ENCODE measurements at regions not wholly inside any gene's neighbourhood (a gene's known extent, or its start where the extent isn't known, plus 50 kb on each side); places are given as distances from the start of the nearest gene placed in this dataset.
"Not testable (repeated sequence)": the region's sequence is repeated elsewhere in the genome, so short reads cannot be mapped to it uniquely, and the experiment has no call there.

DNA sequence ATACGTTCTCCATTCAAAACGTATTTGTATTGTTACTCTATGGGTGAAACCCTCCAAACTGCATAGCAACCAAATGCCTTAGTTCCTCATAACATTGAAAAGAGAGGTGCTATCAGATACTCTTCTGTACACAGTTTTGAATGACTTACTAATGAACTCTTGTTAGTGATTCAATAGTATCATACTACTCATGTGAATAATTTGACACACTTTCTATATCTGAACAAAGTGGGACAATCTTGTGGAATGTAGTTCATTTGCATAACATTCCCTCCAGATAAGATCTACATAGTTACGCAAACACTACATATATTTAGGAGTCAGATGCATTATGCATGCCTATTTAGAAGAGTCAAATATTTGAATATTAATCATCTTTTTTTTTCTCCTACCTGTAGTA lies 232.0 kb upstream of the NRXN1 start:
- H3K9me3 ChIP-seq (ENCODE audit: control insufficient read depth, insufficient read depth, low read length) = no peaks in the 10 kb centered on the region

DNA sequence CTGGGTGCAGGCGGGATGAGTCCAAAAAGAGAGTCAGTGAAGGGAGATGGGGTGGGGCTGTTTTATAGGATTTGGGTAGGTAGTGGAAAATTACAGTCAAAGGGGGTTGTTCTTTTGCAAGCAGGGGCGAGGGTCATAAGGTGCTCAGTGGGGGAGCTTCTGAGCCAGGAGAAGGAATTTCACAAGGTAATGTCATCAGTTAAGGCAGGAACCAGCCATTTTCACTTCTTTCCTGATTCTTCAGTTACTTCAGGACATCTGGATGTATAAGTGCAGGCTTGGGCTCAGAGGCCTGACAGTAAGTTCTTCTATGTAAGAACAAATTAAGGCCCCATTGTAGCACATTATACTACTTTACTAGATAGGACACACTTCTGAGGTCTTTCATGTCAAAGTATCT lies 231.2 kb upstream of the NRXN1 start:
- H3K4me1 ChIP-seq (ENCODE audit: control insufficient read depth, insufficient read depth, low read length) = peaks cover 14% of the 10 kb centered on the region
- not testable (repeated sequence) for H3K9ac ChIP-seq (ENCODE audit: low read depth, low read length); H3K27me3 ChIP-seq (ENCODE audit: control insufficient read depth, insufficient read depth, low read length)

More for the DNA sequence above, 232.0 kb upstream of the NRXN1 start:
- no peaks in the 10 kb centered on the region for H3K27me3 ChIP-seq (ENCODE audit: control insufficient read depth, insufficient read depth, low read length)
- H3K9ac ChIP-seq (ENCODE audit: low read depth, low read length) = no peak overlapping the region
- H3K4me1 ChIP-seq (ENCODE audit: control insufficient read depth, insufficient read depth, low read length) = peaks cover 16% of the 10 kb centered on the region
- no peaks in the 10 kb centered on the region for H3K36me3 ChIP-seq (ENCODE audit: control insufficient read depth, insufficient read depth, low read length)
- H3K4me3 ChIP-seq (ENCODE audit: low read depth, low read length) = no peak overlapping the region

DNA sequence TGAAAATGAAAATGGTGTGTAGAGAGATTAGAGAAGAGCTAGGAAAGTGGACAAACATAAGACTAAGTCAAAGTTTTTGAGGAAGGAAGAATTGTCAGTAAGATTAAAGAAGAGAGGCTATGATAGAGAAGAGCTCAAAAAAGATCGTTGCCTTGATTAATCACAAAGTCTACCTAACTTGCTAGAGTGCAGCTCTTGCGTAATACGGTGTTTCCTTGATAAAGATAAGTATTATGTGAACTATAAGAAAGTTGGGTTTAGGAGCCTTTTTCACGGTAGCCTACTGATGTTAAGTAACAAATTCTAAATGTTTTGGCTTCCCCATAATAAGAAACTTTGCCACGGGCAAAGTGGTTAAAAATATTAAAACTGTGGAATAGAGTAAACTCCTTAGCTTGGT lies 226.4 kb upstream of the NRXN1 start:
- Histone ChIP-seq H3K36me3 (ENCODE audit: control insufficient read depth, insufficient read depth, low read length) (no peaks in the 10 kb centered on the region), H3K9ac (ENCODE audit: low read depth, low read length) (no peak overlapping the region), H3K9me3 (ENCODE audit: control insufficient read depth, insufficient read depth, low read length) (no peaks in the 10 kb centered on the region), H3K27me3 (ENCODE audit: control insufficient read depth, insufficient read depth, low read length) (no peaks in the 10 kb centered on the region), H3K4me1 (ENCODE audit: control insufficient read depth, insufficient read depth, low read length) (no peaks in the 10 kb centered on the region), H3K4me3 (ENCODE audit: low read depth, low read length) (no peak overlapping the region)

More for the DNA sequence above, 231.2 kb upstream of the NRXN1 start:
- H3K36me3 ChIP-seq (ENCODE audit: control insufficient read depth, insufficient read depth, low read length); H3K9me3 ChIP-seq (ENCODE audit: control insufficient read depth, insufficient read depth, low read length); H3K4me3 ChIP-seq (ENCODE audit: low read depth, low read length): not testable (repeated sequence)

DNA sequence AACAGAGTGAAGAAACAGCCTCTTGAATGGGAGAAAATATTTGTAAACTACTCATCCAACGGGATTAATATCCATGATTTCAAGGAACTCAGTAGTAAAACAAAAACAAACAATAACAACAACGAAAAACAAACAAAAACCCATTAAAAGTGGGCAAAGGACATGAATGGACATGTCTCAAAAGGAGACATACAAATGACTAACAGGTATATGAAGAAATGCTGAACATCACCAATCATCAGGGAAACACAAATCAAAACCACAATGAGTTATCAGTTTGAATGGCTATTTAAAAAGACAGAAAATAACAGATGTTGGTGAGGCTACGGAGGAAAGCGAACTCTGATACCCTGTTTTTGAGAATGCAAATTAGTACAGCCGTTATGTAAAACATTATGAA lies 224.8 kb upstream of the NRXN1 start:
- Histone ChIP-seq H3K9ac (ENCODE audit: low read depth, low read length) (no peak overlapping the region), H3K4me3 (ENCODE audit: low read depth, low read length) (no peak overlapping the region), H3K36me3 (ENCODE audit: control insufficient read depth, insufficient read depth, low read length) (no peaks in the 10 kb centered on the region), H3K27me3 (ENCODE audit: control insufficient read depth, insufficient read depth, low read length) (no peaks in the 10 kb centered on the region), H3K4me1 (ENCODE audit: control insufficient read depth, insufficient read depth, low read length) (no peaks in the 10 kb centered on the region), H3K9me3 (ENCODE audit: control insufficient read depth, insufficient read depth, low read length) (no peaks in the 10 kb centered on the region)

DNA sequence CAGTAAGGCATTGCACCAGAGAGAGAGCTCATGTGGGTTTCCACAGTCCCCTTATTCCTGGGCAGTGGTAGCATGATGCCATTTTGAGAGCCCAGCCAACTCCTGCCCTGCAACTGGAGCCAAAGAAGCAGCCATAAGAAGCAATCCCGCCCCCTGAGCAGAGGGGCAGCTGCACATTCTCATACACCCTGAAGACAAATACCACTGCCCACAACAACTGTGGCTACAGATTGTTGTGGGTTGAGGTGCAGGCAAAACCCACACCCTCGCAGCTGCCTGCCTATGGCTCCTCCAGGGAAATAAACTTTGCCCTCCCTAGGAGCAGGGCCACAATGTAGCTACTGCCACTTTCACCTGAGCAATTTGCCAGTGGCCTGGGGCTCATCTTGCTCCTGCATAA lies 219.4 kb upstream of the NRXN1 start:
- Histone ChIP-seq H3K36me3 (ENCODE audit: control insufficient read depth, insufficient read depth, low read length) (no peaks in the 10 kb centered on the region), H3K9me3 (ENCODE audit: control insufficient read depth, insufficient read depth, low read length) (no peaks in the 10 kb centered on the region), H3K4me3 (ENCODE audit: low read depth, low read length) (no peak overlapping the region), H3K27me3 (ENCODE audit: control insufficient read depth, insufficient read depth, low read length) (no peaks in the 10 kb centered on the region), H3K9ac (ENCODE audit: low read depth, low read length) (no peak overlapping the region), H3K4me1 (ENCODE audit: control insufficient read depth, insufficient read depth, low read length) (no peaks in the 10 kb centered on the region)

DNA sequence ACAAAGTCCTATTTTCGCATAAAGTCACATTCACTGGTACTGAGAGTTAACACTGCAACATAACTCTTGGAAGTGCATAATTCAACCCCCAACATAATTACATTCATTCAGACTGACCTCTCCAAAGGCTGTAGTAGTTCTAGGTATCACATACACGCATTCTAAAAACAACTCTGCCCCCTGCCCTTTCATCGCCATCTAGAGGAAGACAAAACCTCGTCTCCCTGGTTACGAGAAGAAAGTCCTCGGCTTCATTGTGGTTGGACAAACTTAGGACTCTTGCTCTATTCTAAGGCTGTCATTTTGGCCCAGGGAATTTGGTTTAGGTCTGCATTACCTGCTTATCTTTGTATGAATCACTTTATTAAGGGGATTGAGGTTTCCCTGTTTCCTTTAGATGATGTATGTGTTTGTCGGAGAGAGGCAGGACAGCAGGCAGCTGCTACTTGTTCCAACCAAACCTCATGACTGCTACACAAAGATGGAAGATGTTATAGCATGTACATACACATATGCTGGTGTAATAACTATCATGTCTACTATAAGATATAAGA lies 215.4 kb upstream of the NRXN1 start:
- H3K9ac ChIP-seq (ENCODE audit: low read depth, low read length) = no peak overlapping the region
- no peaks in the 10 kb centered on the region for H3K4me1 ChIP-seq (ENCODE audit: control insufficient read depth, insufficient read depth, low read length)
- no peaks in the 10 kb centered on the region for H3K9me3 ChIP-seq (ENCODE audit: control insufficient read depth, insufficient read depth, low read length)
- H3K27me3 ChIP-seq (ENCODE audit: control insufficient read depth, insufficient read depth, low read length) = no peaks in the 10 kb centered on the region
- H3K4me3 ChIP-seq (ENCODE audit: low read depth, low read length) = no peak overlapping the region
- H3K36me3 ChIP-seq (ENCODE audit: control insufficient read depth, insufficient read depth, low read length) = no peaks in the 10 kb centered on the region

DNA sequence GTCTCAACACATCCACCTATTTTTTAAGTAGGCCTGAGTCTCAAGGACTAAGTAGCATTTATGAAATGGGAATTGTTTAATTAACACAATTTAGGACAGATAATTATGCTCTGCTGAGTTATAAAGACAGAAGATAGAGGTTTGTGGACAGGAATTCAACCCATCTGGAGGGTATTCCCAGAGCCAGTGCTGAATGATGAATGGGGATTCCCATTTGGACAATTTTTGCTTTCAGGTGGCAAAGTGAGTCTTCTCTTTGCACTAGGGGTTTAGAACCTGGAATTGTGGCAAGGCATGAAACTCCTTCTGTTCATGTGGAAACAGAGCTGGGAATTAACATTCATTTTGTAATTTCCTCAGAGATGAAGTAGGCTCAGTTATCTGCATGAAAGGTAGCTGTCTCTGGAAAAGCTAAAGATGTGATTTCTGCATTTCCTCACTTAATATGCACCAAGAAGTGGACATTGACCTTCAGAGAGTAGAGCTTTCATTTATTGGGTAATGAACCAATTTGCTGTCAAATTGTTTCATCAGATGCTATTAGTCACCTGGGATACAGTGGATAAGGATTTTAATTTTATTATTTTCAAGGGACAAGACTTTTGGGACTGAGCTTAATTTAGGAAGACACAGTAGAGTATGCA lies 212.1 kb upstream of the NRXN1 start:
- no peaks in the 10 kb centered on the region for H3K36me3 ChIP-seq (ENCODE audit: control insufficient read depth, insufficient read depth, low read length)
- H3K9ac ChIP-seq (ENCODE audit: low read depth, low read length) = no peak overlapping the region
- H3K4me3 ChIP-seq (ENCODE audit: low read depth, low read length) = no peak overlapping the region
- H3K27me3 ChIP-seq (ENCODE audit: control insufficient read depth, insufficient read depth, low read length) = no peaks in the 10 kb centered on the region
- no peaks in the 10 kb centered on the region for H3K9me3 ChIP-seq (ENCODE audit: control insufficient read depth, insufficient read depth, low read length)
- no peaks in the 10 kb centered on the region for H3K4me1 ChIP-seq (ENCODE audit: control insufficient read depth, insufficient read depth, low read length)

DNA sequence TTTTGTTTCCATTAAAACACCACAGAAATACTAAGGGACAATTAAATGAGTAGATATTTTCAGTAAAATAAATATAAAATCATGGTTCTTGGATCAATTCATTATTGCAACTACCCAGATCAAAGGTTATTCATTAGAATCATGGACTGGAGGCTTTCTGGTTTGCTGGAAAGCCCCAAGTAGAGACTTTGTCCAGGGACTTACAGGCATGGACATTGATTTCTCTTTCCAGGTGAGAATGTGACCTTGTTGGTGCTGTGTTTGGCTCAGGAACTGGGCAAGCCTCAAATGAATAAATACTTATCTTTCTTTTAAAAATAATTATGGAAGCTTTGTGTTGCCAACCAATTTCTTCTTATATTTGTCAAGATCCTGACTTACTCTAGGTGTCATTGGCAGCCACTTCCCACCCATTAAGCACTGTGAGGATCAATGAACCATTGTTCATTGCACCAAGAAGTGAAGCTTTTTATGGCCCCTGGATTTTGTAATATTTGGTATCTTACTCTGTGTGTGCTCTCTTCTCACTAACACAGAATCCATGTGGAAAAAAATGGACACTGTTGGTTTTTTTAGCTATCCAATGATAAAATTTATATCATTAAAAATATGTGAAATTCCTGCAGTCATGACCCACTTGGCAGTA lies 205.8 kb upstream of the NRXN1 start:
- Histone ChIP-seq H3K36me3 (ENCODE audit: control insufficient read depth, insufficient read depth, low read length) (no peaks in the 10 kb centered on the region), H3K4me1 (ENCODE audit: control insufficient read depth, insufficient read depth, low read length) (no peaks in the 10 kb centered on the region), H3K27me3 (ENCODE audit: control insufficient read depth, insufficient read depth, low read length) (no peaks in the 10 kb centered on the region), H3K4me3 (ENCODE audit: low read depth, low read length) (no peak overlapping the region), H3K9me3 (ENCODE audit: control insufficient read depth, insufficient read depth, low read length) (no peaks in the 10 kb centered on the region), H3K9ac (ENCODE audit: low read depth, low read length) (no peak overlapping the region)

DNA sequence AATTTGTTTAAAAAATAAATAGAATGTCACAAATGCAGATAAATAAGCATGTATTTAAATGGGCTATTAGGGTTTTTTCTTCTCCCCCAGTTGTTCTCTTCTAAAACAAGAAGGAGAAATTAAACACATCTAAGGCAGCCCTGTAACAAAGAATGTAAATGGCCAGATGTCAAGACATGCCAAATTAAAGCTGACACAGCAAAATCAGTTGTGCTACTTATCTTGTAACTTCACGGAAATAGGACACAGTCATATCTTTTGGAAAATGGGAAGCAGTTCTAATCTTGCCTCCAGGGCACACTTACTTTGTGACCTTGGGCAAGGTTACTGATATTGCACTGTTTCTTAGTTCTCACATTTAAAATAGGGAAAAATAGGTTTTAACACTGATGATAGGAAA lies 200.1 kb upstream of the NRXN1 start:
- Histone ChIP-seq H3K4me3 (ENCODE audit: low read depth, low read length) (no peak overlapping the region), H3K9me3 (ENCODE audit: control insufficient read depth, insufficient read depth, low read length) (no peaks in the 10 kb centered on the region), H3K36me3 (ENCODE audit: control insufficient read depth, insufficient read depth, low read length) (no peaks in the 10 kb centered on the region)

DNA sequence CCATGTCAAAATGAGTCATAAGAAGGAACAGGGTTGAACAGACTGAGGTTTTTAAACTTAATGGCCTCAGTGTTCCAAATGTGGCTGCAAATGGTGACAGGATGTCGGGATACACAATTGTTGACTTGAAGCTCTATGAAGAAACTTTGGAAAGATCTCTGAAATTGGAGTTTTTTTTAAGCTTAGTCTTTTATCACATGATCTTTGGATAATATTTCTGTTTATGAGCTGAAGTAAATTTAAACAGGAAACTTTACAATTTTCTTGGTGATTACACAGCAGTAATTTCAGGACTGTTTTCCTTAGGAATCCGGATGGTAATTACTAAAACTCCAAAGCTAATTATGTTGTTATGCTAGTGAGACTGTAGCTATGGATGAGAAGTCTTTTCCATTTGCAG lies 199.1 kb upstream of the NRXN1 start:
- Histone ChIP-seq H3K4me3 (ENCODE audit: low read depth, low read length) (no peak overlapping the region), H3K27me3 (ENCODE audit: control insufficient read depth, insufficient read depth, low read length) (no peaks in the 10 kb centered on the region), H3K4me1 (ENCODE audit: control insufficient read depth, insufficient read depth, low read length) (no peaks in the 10 kb centered on the region), H3K36me3 (ENCODE audit: control insufficient read depth, insufficient read depth, low read length) (no peaks in the 10 kb centered on the region), H3K9me3 (ENCODE audit: control insufficient read depth, insufficient read depth, low read length) (no peaks in the 10 kb centered on the region), H3K9ac (ENCODE audit: low read depth, low read length) (no peak overlapping the region)

More for the DNA sequence above, 200.1 kb upstream of the NRXN1 start:
- Histone ChIP-seq H3K4me1 (ENCODE audit: control insufficient read depth, insufficient read depth, low read length) (no peaks in the 10 kb centered on the region), H3K9ac (ENCODE audit: low read depth, low read length) (no peak overlapping the region), H3K27me3 (ENCODE audit: control insufficient read depth, insufficient read depth, low read length) (no peaks in the 10 kb centered on the region)

DNA sequence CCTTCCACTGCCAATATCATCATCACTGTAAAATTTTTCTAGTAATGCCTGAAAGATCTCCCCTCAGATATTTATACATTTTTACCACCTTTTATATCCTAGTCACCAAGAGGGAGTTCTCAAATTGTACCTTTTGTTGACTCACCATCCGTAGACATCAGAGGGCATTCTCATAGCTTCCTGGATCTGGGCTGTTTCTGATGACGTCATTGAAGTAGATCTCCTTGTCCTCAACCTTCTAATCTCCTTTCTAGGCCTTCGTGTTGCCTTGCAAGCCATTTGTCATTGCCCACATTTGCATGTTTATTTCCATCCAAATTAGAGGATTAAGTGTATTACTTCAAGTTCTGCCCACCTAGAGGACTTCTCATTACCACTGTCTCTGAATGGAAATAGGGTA lies 193.4 kb upstream of the NRXN1 start:
- H3K36me3 ChIP-seq (ENCODE audit: control insufficient read depth, insufficient read depth, low read length) = no peaks in the 10 kb centered on the region
- no peak overlapping the region for H3K9ac ChIP-seq (ENCODE audit: low read depth, low read length)
- no peaks in the 10 kb centered on the region for H3K4me1 ChIP-seq (ENCODE audit: control insufficient read depth, insufficient read depth, low read length)
- H3K9me3 ChIP-seq (ENCODE audit: control insufficient read depth, insufficient read depth, low read length) = no peaks in the 10 kb centered on the region
- no peaks in the 10 kb centered on the region for H3K27me3 ChIP-seq (ENCODE audit: control insufficient read depth, insufficient read depth, low read length)
- H3K4me3 ChIP-seq (ENCODE audit: low read depth, low read length) = no peak overlapping the region

DNA sequence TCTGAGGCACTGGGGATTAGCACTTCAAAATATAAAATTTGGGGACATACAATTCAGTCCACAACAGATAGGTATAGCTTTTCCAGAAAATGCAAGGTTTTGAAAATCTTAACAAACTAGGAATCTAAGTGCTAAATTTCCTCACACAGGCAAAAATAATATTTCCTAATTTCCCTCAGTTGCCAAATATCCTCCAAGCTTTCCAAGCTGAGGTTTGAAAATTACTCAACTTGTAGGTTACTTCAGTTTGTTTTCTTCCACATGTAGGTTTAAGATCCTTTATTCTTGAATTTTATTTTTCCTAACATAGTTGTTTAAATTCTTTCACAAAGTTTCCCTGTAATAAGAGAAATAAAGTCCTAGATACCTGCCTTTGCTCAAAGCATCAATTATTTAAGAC lies 192.9 kb upstream of the NRXN1 start:
- no peaks in the 10 kb centered on the region for H3K27me3 ChIP-seq (ENCODE audit: control insufficient read depth, insufficient read depth, low read length)
- no peaks in the 10 kb centered on the region for H3K9me3 ChIP-seq (ENCODE audit: control insufficient read depth, insufficient read depth, low read length)
- no peak overlapping the region for H3K9ac ChIP-seq (ENCODE audit: low read depth, low read length)
- no peak overlapping the region for H3K4me3 ChIP-seq (ENCODE audit: low read depth, low read length)
- H3K4me1 ChIP-seq (ENCODE audit: control insufficient read depth, insufficient read depth, low read length) = peaks cover 4% of the 10 kb centered on the region
- no peaks in the 10 kb centered on the region for H3K36me3 ChIP-seq (ENCODE audit: control insufficient read depth, insufficient read depth, low read length)
